Natural killer cell treated with Interleukin-12 subunit alpha and Interleukin-12 subunit beta and Interleukin-15 and Interleukin-18, amount 100 ng/mL, for 72 hours (primary cell): ENCODE measurements at regions not wholly inside any gene's neighbourhood (a gene's known extent, or its start where the extent isn't known, plus 50 kb on each side); places are given as distances from the start of the nearest gene placed in this dataset.
A peak's percentile ranks its signal among the peaks of the same experiment; 100 is the strongest.

Experiments used
- ATAC-seq, 2 donors: fragments of 150-1000 bp; cut with Tn5 transposase in 1 of 2; sonication (Bioruptor Pico), chemical (Tn5 transposase) in 1 of 2; 2 replicates each; pipeline ENCODE4 v1.10.0; 2021
- DNase-seq: peaks from one replicate; pipeline ENCODE4 v3.0.0; 2022; ENCODE audit warnings: low spot score
- H3K27ac Mint-ChIP-seq, 2 donors: 1 replicate in 1 of 2; 2 replicates in 1 of 2; pipeline ENCODE4 v1.8.0; 2022; ENCODE audit warnings: mixed read lengths in 2 of 2, mild to moderate bottlenecking in 1 of 2, moderate library complexity in 1 of 2
- H3K27me3 Mint-ChIP-seq, 2 donors: 1 replicate in 1 of 2; 2 replicates in 1 of 2; pipeline ENCODE4 v1.8.0; 2022; ENCODE audit warnings: mixed read lengths in 2 of 2
- H3K36me3 Mint-ChIP-seq: one replicate; pipeline ENCODE4 v1.8.0; 2022; ENCODE audit warnings: mixed read lengths
- H3K4me1 Mint-ChIP-seq, 2 donors: 1 replicate in 1 of 2; 2 replicates in 1 of 2; pipeline ENCODE4 v1.8.0; 2022; ENCODE audit warnings: low read depth in 2 of 2, mixed read lengths in 2 of 2, mild to moderate bottlenecking in 1 of 2
- H3K4me3 Mint-ChIP-seq: one replicate; pipeline ENCODE4 v1.8.0; 2022; ENCODE audit warnings: mixed read lengths
- H3K9me3 Mint-ChIP-seq: 2 replicates; pipeline ENCODE4 v1.8.0; 2022; ENCODE audit warnings: mixed read lengths

- peaks cover 15 to 18% of the 10 kb centered on the region in 2 donors for H3K27me3 Mint-ChIP-seq
- no peak overlapping the region for H3K27ac Mint-ChIP-seq
- no peak overlapping the region for H3K4me3 Mint-ChIP-seq
- no peaks in the 10 kb centered on the region for H3K36me3 Mint-ChIP-seq
- H3K9me3 Mint-ChIP-seq: no peaks in the 10 kb centered on the region
- DNase-seq (no peak), ATAC-seq (no peak)
- H3K4me1 Mint-ChIP-seq: no peaks in the 10 kb centered on the region
Observed at GRCh38 chr17:74149597-74150427, 53.7 kb upstream of the RPL38 start.

- ATAC-seq: no peak
- Mint-ChIP-seq H3K27me3 (peaks cover 18 to 22% of the 10 kb centered on the region in 2 donors), H3K4me3 (no peak overlapping the region), H3K4me1 (no peaks in the 10 kb centered on the region), H3K27ac (no peak overlapping the region), H3K9me3 (no peaks in the 10 kb centered on the region), H3K36me3 (no peaks in the 10 kb centered on the region)
- DNase-seq: no peak
Observed at GRCh38 chr17:74150428-74151025, 53.0 kb upstream of the RPL38 start.

GRCh38 chr17:74151551-74152315, 51.7 kb upstream of the RPL38 start:
- Mint-ChIP-seq H3K4me1 (no peaks in the 10 kb centered on the region), H3K4me3 (no peak overlapping the region), H3K27me3 (peaks cover 14 to 22% of the 10 kb centered on the region in 2 donors), H3K9me3 (no peaks in the 10 kb centered on the region), H3K36me3 (no peaks in the 10 kb centered on the region), H3K27ac (no peak overlapping the region)
- ATAC-seq (peak; percentile 3 to 13), DNase-seq (no peak)

- Mint-ChIP-seq H3K4me3 (no peak overlapping the region), H3K9me3 (no peaks in the 10 kb centered on the region), H3K27ac (no peak overlapping the region), H3K27me3 (peaks cover 13 to 22% of the 10 kb centered on the region in 2 donors), H3K36me3 (no peaks in the 10 kb centered on the region), H3K4me1 (no peaks in the 10 kb centered on the region)
- DNase-seq (no peak), ATAC-seq (no peak)
Observed at GRCh38 chr17:74152591-74153455, 50.7 kb upstream of the RPL38 start.

GRCh38 chr17:74153456-74153810, 50.0 kb upstream of the RPL38 start:
- DNase-seq (no peak), ATAC-seq (no peak)
- H3K4me3 Mint-ChIP-seq: no peak overlapping the region
- no peaks in the 10 kb centered on the region for H3K9me3 Mint-ChIP-seq
- no peaks in the 10 kb centered on the region for H3K4me1 Mint-ChIP-seq
- no peaks in the 10 kb centered on the region for H3K36me3 Mint-ChIP-seq
- peaks cover 13 to 22% of the 10 kb centered on the region in 2 donors for H3K27me3 Mint-ChIP-seq
- H3K27ac Mint-ChIP-seq: no peak overlapping the region
